ENCODE measurements at regions not wholly inside any gene's neighbourhood (a gene's known extent, or its start where the extent isn't known, plus 50 kb on each side); places are given as distances from the start of the nearest gene placed in this dataset.

DNA sequence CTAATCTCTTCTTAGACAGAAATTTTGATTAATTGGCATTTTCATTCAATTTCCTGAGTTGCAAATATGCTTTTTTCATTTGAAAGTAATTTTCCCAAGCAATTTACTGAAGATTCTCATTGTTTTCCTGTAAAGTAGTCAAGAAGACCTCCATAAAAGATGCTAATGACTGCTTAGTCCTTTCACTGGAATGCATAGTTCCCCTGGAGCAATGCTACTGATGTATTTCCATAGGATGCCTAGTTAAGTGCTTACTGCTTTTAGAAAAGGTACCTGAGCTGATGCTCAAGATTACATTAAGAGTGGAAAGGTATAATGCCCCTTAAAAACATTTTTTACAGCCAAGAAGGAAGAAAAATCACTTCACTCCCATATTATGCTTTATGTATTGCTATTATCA lies 109.2 kb upstream of the EMB start:
- Histone ChIP-seq H3K9me3 (ENCODE audit: control insufficient read depth, low read depth, low read length) (no peaks in the 10 kb centered on the region), H3K4me2 (ENCODE audit: control insufficient read depth, extremely low read depth, insufficient read depth, low read depth, low read length) (no peak overlapping the region), H3K27ac (ENCODE audit: control insufficient read depth, insufficient read depth, low read length) (no peak overlapping the region), H3K9ac (ENCODE audit: control insufficient read depth, extremely low read depth, insufficient read depth, low read length) (no peak overlapping the region), H2AFZ (ENCODE audit: control insufficient read depth, low read length) (no peak overlapping the region), H4K20me1 (ENCODE audit: control insufficient read depth, extremely low read depth, insufficient read depth, low read length) (no peaks in the 10 kb centered on the region), H3K4me3 (ENCODE audit: control insufficient read depth in 2 of 3, extremely low read depth in 1 of 3, insufficient read depth in 2 of 3, low read depth in 1 of 3, low read length in 3 of 3) (no peak overlapping the region), H3K27me3 (ENCODE audit: control insufficient read depth, extremely low read depth, insufficient read depth, low read length) (no peaks in the 10 kb centered on the region), H3K9me1 (ENCODE audit: control insufficient read depth, extremely low read depth, insufficient read depth, low read length) (no peaks in the 10 kb centered on the region), H3K79me2 (ENCODE audit: control insufficient read depth, insufficient read depth, low read length) (no peaks in the 10 kb centered on the region), H3K4me1 (ENCODE audit: control insufficient read depth, extremely low read depth, insufficient read depth, low read length) (peaks cover 4% of the 10 kb centered on the region), H3K36me3 (ENCODE audit: control insufficient read depth in 2 of 2, extremely low read depth in 1 of 2, insufficient read depth in 2 of 2, low read length in 2 of 2) (no peaks in the 10 kb centered on the region)
- dilution Hi-C loops (cut with MboI; ENCODE audit: extremely low pct_ligation_motif_present, low sequenced_read_pairs), result no loop called here
- no peak for TF ChIP-seq EZH2 (IDR thresholded peaks at IDR 0.05; ENCODE audit: low read length)
- TF ChIP-seq, protein P1, sequence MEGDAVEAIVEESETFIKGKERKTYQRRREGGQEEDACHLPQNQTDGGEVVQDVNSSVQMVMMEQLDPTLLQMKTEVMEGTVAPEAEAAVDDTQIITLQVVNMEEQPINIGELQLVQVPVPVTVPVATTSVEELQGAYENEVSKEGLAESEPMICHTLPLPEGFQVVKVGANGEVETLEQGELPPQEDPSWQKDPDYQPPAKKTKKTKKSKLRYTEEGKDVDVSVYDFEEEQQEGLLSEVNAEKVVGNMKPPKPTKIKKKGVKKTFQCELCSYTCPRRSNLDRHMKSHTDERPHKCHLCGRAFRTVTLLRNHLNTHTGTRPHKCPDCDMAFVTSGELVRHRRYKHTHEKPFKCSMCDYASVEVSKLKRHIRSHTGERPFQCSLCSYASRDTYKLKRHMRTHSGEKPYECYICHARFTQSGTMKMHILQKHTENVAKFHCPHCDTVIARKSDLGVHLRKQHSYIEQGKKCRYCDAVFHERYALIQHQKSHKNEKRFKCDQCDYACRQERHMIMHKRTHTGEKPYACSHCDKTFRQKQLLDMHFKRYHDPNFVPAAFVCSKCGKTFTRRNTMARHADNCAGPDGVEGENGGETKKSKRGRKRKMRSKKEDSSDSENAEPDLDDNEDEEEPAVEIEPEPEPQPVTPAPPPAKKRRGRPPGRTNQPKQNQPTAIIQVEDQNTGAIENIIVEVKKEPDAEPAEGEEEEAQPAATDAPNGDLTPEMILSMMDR (optimal IDR thresholded peaks at IDR 0.05 in 1 of 3, IDR thresholded peaks at IDR 0.05 in 1 of 3, conservative IDR thresholded peaks at IDR 0.05 in 1 of 3; ENCODE audit: extremely low read depth in 1 of 3, insufficient read depth in 2 of 3, low read length in 3 of 3), result no peak
- DNase-seq (ENCODE audit: low read depth, low spot score) (no peak), FAIRE-seq (no peak)

DNA sequence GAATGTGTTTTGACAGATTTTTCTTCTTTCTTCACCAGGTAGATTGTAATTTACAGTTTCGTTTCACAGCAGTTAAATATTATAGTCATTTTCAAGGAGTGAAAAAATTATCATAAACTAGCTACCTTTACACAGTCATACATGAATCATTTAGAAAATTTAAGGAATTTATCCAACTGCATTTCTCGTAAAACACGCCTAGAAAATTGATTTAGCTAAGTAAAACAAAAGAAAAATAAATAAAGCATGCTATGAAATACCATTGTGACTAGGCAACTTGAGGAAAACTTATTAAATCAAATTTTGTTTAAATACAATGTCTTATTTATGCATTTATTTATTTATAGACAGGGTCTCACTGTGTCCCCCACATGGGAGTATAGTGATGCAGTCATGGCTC lies 109.9 kb upstream of the EMB start:
- H4K20me1 ChIP-seq (ENCODE audit: control insufficient read depth, extremely low read depth, insufficient read depth, low read length), result no peaks in the 10 kb centered on the region
- no peak for DNase-seq (ENCODE audit: low read depth, low spot score)
- H3K27me3 ChIP-seq (ENCODE audit: control insufficient read depth, extremely low read depth, insufficient read depth, low read length), result no peaks in the 10 kb centered on the region
- H2AFZ ChIP-seq (ENCODE audit: control insufficient read depth, low read length), result no peak overlapping the region
- no peak overlapping the region for H3K9ac ChIP-seq (ENCODE audit: control insufficient read depth, extremely low read depth, insufficient read depth, low read length)
- H3K4me1 ChIP-seq (ENCODE audit: control insufficient read depth, extremely low read depth, insufficient read depth, low read length), result peaks cover 4% of the 10 kb centered on the region
- no peaks in the 10 kb centered on the region for H3K79me2 ChIP-seq (ENCODE audit: control insufficient read depth, insufficient read depth, low read length)
- TF ChIP-seq, protein P1 (optimal IDR thresholded peaks at IDR 0.05 in 1 of 3, IDR thresholded peaks at IDR 0.05 in 1 of 3, conservative IDR thresholded peaks at IDR 0.05 in 1 of 3; ENCODE audit: extremely low read depth in 1 of 3, insufficient read depth in 2 of 3, low read length in 3 of 3), result no peak
- TF ChIP-seq EZH2 (IDR thresholded peaks at IDR 0.05; ENCODE audit: low read length), result no peak
- no peak for FAIRE-seq
- no peak overlapping the region for H3K4me3 ChIP-seq (ENCODE audit: control insufficient read depth in 2 of 3, extremely low read depth in 1 of 3, insufficient read depth in 2 of 3, low read depth in 1 of 3, low read length in 3 of 3)
- no peak overlapping the region for H3K4me2 ChIP-seq (ENCODE audit: control insufficient read depth, extremely low read depth, insufficient read depth, low read depth, low read length)
- no peaks in the 10 kb centered on the region for H3K36me3 ChIP-seq (ENCODE audit: control insufficient read depth in 2 of 2, extremely low read depth in 1 of 2, insufficient read depth in 2 of 2, low read length in 2 of 2)
- H3K27ac ChIP-seq (ENCODE audit: control insufficient read depth, insufficient read depth, low read length), result no peak overlapping the region
- H3K9me1 ChIP-seq (ENCODE audit: control insufficient read depth, extremely low read depth, insufficient read depth, low read length), result no peaks in the 10 kb centered on the region
- dilution Hi-C loops (cut with MboI; ENCODE audit: extremely low pct_ligation_motif_present, low sequenced_read_pairs), result no loop called here
- H3K9me3 ChIP-seq (ENCODE audit: control insufficient read depth, low read depth, low read length), result no peaks in the 10 kb centered on the region

Data from keratinocyte (primary cell).